Prostate gland (tissue), 2 donors: ENCODE measurements at regions not wholly inside any gene's neighbourhood (a gene's known extent, or its start where the extent isn't known, plus 50 kb on each side); places are given as distances from the start of the nearest gene placed in this dataset.

Experiments
- DNase-seq: peaks from one replicate; pipeline ENCODE4 v3.0.0-alpha.2; 2019; ENCODE audit warnings: low spot score
- H3K27ac ChIP-seq, 2 donors: fragments of 200-600 bp; sonication (generic); 2 replicates each; pipeline ENCODE4 v1.5.1; 2017 to 2019
- H3K27me3 ChIP-seq: fragments of 200-600 bp; sonication (generic); replicated peaks from 2 replicates; pipeline ENCODE4 v1.5.1; 2019; ENCODE audit not compliant: insufficient read depth
- H3K36me3 ChIP-seq, 2 donors: fragments of 200-600 bp; sonication (generic); 1 replicate in 1 of 2; 2 replicates in 1 of 2; pipeline versions ENCODE4 v1.5.1 to v1.8.1; 2017 to 2019
- H3K4me1 ChIP-seq: fragments of 200-600 bp; sonication (generic); replicated peaks from 2 replicates; pipeline ENCODE4 v1.5.1; 2019
- H3K4me3 ChIP-seq, 2 donors: fragments of 200-600 bp; sonication (generic); 2 replicates each; pipeline ENCODE4 v1.5.1; 2017 to 2019
- H3K9me3 ChIP-seq: fragments of 200-600 bp; sonication (generic); 2 replicates; pipeline ENCODE4 v1.5.1; 2017
- POLR2A ChIP-seq: fragments of 450-650 bp; IDR thresholded peaks from one replicate; pipeline ENCODE4 v1.6.1; 2016; ENCODE audit warnings: antibody characterized with exemption, mild to moderate bottlenecking
- POLR2AphosphoS5 ChIP-seq: sonication (generic); formaldehyde crosslinking; IDR thresholded peaks from one replicate; pipeline ENCODE4 v1.6.1; 2017; ENCODE audit warnings: antibody characterized with exemption
- WGBS: methylation state at CpG from one replicate; pipeline ENCODE4 v1.1.5; 2018; 5-methylcytosine and 5-hydroxymethylcytosine counted together
- intact Hi-C: fragments of 100-400 bp; cut with DNase I; formaldehyde crosslinking; loops from one replicate; pipeline ENCODE4 v1.14.2; 2022
- TF ChIP-seq, protein P1 (sequence below), 4 experiments: fragments of 200-600 bp in 2 of 4; fragments of 450-650 bp in 2 of 4; sonication (generic) in 2 of 4; IDR thresholded peaks; 1 replicate in 3 of 4; 2 replicates in 1 of 4; pipeline ENCODE4 v1.5.1; 2016 to 2019; ENCODE audit warnings: antibody characterized with exemption in 4 of 4, mild to moderate bottlenecking in 2 of 4, moderate library complexity in 2 of 4

DNA sequence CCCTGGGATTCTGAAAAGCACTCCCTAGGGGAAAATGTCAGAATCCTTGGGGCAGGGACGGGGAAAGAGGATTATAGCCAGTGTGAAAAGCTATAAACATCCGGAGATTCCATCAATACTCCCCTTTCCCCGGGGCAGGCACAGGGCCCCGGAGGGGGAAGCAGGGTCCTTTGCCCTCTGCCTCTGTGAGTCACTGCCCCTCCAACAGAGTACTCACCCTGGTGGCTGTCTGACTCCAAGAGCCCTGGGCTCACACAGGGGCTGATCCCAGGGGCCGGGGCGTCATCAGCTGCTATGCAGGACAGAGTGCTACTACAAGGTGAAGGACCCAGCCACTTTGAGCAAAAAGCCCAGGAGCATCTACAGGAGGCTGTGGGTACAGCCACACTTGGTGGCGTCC, 133.0 kb upstream of the PRR20G start:
- peaks cover 4% of the 10 kb centered on the region for H3K27me3 ChIP-seq
- no peak for DNase-seq
- WGBS: 35% methylated on average over 7 of the region's 7 CpGs
- H3K36me3 ChIP-seq: no peaks in the 10 kb centered on the region
- no peaks in the 10 kb centered on the region for H3K9me3 ChIP-seq
- TF ChIP-seq POLR2A: no peak
- TF ChIP-seq, protein P1, sequence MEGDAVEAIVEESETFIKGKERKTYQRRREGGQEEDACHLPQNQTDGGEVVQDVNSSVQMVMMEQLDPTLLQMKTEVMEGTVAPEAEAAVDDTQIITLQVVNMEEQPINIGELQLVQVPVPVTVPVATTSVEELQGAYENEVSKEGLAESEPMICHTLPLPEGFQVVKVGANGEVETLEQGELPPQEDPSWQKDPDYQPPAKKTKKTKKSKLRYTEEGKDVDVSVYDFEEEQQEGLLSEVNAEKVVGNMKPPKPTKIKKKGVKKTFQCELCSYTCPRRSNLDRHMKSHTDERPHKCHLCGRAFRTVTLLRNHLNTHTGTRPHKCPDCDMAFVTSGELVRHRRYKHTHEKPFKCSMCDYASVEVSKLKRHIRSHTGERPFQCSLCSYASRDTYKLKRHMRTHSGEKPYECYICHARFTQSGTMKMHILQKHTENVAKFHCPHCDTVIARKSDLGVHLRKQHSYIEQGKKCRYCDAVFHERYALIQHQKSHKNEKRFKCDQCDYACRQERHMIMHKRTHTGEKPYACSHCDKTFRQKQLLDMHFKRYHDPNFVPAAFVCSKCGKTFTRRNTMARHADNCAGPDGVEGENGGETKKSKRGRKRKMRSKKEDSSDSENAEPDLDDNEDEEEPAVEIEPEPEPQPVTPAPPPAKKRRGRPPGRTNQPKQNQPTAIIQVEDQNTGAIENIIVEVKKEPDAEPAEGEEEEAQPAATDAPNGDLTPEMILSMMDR (IDR thresholded peaks at IDR 0.05): no peak
- TF ChIP-seq POLR2AphosphoS5: no peak
- H3K27ac ChIP-seq: no peak overlapping the region
- H3K4me1 ChIP-seq: no peaks in the 10 kb centered on the region
- intact Hi-C loops: no loop called here
- no peak overlapping the region for H3K4me3 ChIP-seq

DNA sequence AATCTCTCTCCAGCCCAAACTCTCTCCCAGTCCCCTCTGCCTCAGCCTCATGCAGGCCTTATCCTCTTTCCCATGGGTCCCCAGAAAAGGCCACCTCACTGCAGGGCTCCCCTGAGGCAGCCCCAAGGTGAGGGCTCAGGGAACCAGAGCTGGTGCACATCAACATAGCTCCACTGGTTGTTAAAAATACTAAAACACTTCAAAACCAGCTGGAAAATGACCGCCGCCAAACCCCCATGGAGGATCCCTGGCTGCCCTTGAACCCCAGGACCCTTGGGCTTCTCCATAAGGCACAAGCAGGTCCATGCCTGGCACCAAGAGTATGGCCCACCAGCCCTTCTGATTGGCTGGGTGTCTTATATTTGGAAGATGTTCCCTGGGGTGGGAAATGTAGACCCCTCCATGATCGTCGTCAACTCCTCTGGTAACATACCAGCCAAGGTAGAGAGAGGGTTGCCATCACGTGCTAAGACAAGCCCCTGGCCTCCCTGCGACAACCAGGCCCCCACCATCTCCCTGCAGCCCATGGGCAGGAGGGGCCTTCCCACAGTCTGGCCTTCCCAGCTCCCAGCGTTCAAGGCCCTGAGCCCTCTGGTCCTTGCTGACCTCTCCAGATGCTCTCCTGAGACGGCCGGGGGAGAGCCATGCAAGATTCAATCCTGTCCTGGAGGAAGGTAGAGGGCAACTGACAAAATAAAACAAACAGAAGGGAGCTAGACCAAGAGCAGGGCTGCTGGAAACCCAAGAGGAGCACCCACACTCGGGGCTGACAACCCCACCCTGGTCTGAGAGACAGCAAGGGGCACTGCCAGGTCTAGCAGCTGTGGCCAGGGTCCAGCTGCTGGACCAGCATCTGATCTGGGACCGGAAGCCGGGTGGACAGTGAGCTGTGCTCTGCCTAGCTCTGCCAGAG, 132.1 kb upstream of the PRR20G start:
- TF ChIP-seq, protein P1 (IDR thresholded peaks at IDR 0.05): no peak
- no peak for TF ChIP-seq POLR2A
- TF ChIP-seq POLR2AphosphoS5: no peak
- Histone ChIP-seq H3K27ac (no peak overlapping the region), H3K36me3 (no peaks in the 10 kb centered on the region), H3K4me1 (no peaks in the 10 kb centered on the region), H3K9me3 (no peaks in the 10 kb centered on the region), H3K4me3 (no peak overlapping the region), H3K27me3 (peaks cover 2% of the 10 kb centered on the region)
- no peak for DNase-seq
- WGBS: 89% methylated on average over 12 of the region's 12 CpGs
- intact Hi-C loops: no loop called here

GRCh38 chr3:127419182-127419581, 131.3 kb upstream of the PRR20G start:
- Histone ChIP-seq H3K9me3 (no peaks in the 10 kb centered on the region), H3K36me3 (no peaks in the 10 kb centered on the region), H3K27me3 (peaks cover 2% of the 10 kb centered on the region), H3K4me3 (no peak overlapping the region), H3K27ac (no peak overlapping the region), H3K4me1 (no peaks in the 10 kb centered on the region)
- intact Hi-C loops: no loop called here
- TF ChIP-seq POLR2AphosphoS5: no peak
- TF ChIP-seq, protein P1 (IDR thresholded peaks at IDR 0.05): no peak
- TF ChIP-seq POLR2A: no peak
- DNase-seq: no peak
- WGBS: 85% methylated on average over 5 of the region's 5 CpGs

DNA sequence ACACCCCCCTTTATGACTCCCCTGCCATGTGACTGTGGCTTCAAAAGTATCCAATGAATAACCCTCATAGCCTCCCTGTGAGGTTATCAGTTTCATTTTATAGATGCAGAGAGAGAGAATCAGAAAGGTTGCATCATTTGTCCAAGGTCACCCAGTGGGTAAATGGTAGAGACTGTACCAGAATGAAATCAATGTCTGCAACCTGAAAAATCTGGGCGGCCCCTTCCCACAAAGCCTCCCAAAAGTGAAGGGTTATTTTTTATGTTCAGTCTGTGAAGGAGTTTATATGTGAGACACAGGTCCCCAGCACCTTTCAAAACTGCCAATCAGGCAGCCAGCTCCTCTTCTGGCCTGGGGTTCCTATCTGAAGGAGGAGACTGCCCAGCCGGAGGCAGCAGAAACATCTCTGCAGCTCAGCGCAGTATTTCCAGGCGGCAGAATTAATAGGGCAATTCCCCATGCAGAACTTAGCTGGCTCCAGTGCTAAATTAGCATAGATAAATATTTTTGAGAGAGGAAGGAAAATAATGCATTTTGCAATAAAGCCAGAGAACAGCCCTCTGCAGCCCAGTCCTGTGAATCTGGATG, 130.8 kb upstream of the PRR20G start:
- Histone ChIP-seq H3K4me3 (no peak overlapping the region), H3K36me3 (no peaks in the 10 kb centered on the region), H3K27me3 (peaks cover 2% of the 10 kb centered on the region), H3K27ac (no peak overlapping the region), H3K9me3 (no peaks in the 10 kb centered on the region), H3K4me1 (no peaks in the 10 kb centered on the region)
- intact Hi-C loops: no loop called here
- DNase-seq: no peak
- TF ChIP-seq POLR2AphosphoS5 (no peak), POLR2A (no peak)
- TF ChIP-seq, protein P1 (IDR thresholded peaks at IDR 0.05): no peak
- 83% methylated on average over 4 of the region's 4 CpGs for WGBS
